Liver (tissue), 8 donors: ENCODE measurements at regions not wholly inside any gene's neighbourhood (a gene's known extent, or its start where the extent isn't known, plus 50 kb on each side); places are given as distances from the start of the nearest gene placed in this dataset.

Source experiments
- DNase-seq: peaks from one replicate; pipeline ENCODE4 v3.0.0-alpha.2; 2017; ENCODE audit warnings: low spot score
- H3K27ac ChIP-seq, 2 donors: one replicate each; pipeline ENCODE4 v1.7.0; 2013; ENCODE audit warnings: inconsistent platforms in 2 of 2, low read length in 2 of 2, control low read depth in 1 of 2, low read depth in 1 of 2, mild to moderate bottlenecking in 1 of 2
- H3K27me3 ChIP-seq, 4 donors: one replicate each; pipeline versions ENCODE4 v1.6.1 to v1.7.0; 2013; ENCODE audit warnings: low read length in 3 of 4, inconsistent platforms in 1 of 4, mild to moderate bottlenecking in 1 of 4, moderate library complexity in 1 of 4; ENCODE audit not compliant: control insufficient read depth in 4 of 4, insufficient read depth in 4 of 4
- H3K36me3 ChIP-seq, 4 donors: one replicate each; pipeline versions ENCODE4 v1.6.1 to v1.7.0; 2013; ENCODE audit warnings: low read length in 3 of 4, mild to moderate bottlenecking in 3 of 4, low read depth in 1 of 4, moderate library complexity in 1 of 4; ENCODE audit not compliant: control insufficient read depth in 4 of 4, insufficient read depth in 3 of 4
- H3K4me1 ChIP-seq, 4 donors: one replicate each; pipeline versions ENCODE4 v1.6.1 to v1.7.0; 2013; ENCODE audit warnings: low read length in 3 of 4, mild to moderate bottlenecking in 3 of 4, moderate library complexity in 1 of 4; ENCODE audit not compliant: control insufficient read depth in 4 of 4, insufficient read depth in 4 of 4
- H3K4me3 ChIP-seq, 3 donors: one replicate each; pipeline versions ENCODE4 v1.6.1 to v1.7.0; 2013; ENCODE audit warnings: low read length in 3 of 3, control low read depth in 1 of 3, low read depth in 1 of 3, mild to moderate bottlenecking in 1 of 3
- H3K9ac ChIP-seq, 2 donors: one replicate each; pipeline ENCODE4 v1.7.0; 2013; ENCODE audit warnings: low read length in 2 of 2, mild to moderate bottlenecking in 2 of 2, moderate library complexity in 2 of 2, control low read depth in 1 of 2, low read depth in 1 of 2
- H3K9me3 ChIP-seq, 4 donors: one replicate each; pipeline versions ENCODE4 v1.6.1 to v1.7.0; 2013; ENCODE audit warnings: low read length in 3 of 4; ENCODE audit not compliant: control insufficient read depth in 4 of 4
- CTCF ChIP-seq: fragments of 150-350 bp; IDR thresholded peaks from 2 replicates; pipeline ENCODE4 v1.5.1; 2017; ENCODE audit warnings: improper control_type of control experiment, low read depth, low read length; ENCODE audit not compliant: missing input control
- EGR1 ChIP-seq, 2 donors: IDR thresholded peaks; 2 replicates each; pipeline ENCODE4 v1.6.1; 2016 to 2018; ENCODE audit warnings: antibody characterized with exemption in 2 of 2, low read depth in 2 of 2
- FOXA1 ChIP-seq: IDR thresholded peaks from 2 replicates; pipeline ENCODE4 v1.6.1; 2016; ENCODE audit warnings: antibody characterized with exemption
- FOXA2 ChIP-seq: IDR thresholded peaks from 2 replicates; pipeline ENCODE4 v1.6.1; 2016; ENCODE audit warnings: antibody characterized with exemption
- MAX ChIP-seq: IDR thresholded peaks from 2 replicates; pipeline ENCODE4 v1.6.1; 2016; ENCODE audit warnings: antibody characterized with exemption
- NR2F2 ChIP-seq: IDR thresholded peaks from 2 replicates; pipeline ENCODE4 v1.6.1; 2016; ENCODE audit warnings: antibody characterized with exemption
- RAD21 ChIP-seq, 2 donors: IDR thresholded peaks; 2 replicates each; pipeline ENCODE4 v1.6.1; 2016; ENCODE audit warnings: antibody characterized with exemption in 2 of 2, mild to moderate bottlenecking in 2 of 2
- REST ChIP-seq: IDR thresholded peaks from 2 replicates; pipeline ENCODE4 v1.6.1; 2016; ENCODE audit warnings: antibody characterized with exemption, mild to moderate bottlenecking
- SP1 ChIP-seq: IDR thresholded peaks from 2 replicates; pipeline ENCODE4 v1.6.1; 2018; ENCODE audit warnings: antibody characterized with exemption, mild to moderate bottlenecking
- TAF1 ChIP-seq: conservative IDR thresholded peaks from 2 replicates; pipeline ENCODE4 v1.6.1; 2016; ENCODE audit warnings: antibody characterized with exemption, mild to moderate bottlenecking
- ZBTB33 ChIP-seq: IDR thresholded peaks from 2 replicates; pipeline ENCODE4 v1.6.1; 2016; ENCODE audit warnings: antibody characterized with exemption
- WGBS: extraction: QIAGEN DNeasy Blood & Tissue Kit; methylation state at CpG from one replicate; pipeline ENCODE4 v1.1.7; 2013; 5-methylcytosine and 5-hydroxymethylcytosine counted together
- donor health status: healthy.
- donor health status: healthy.
- donor health status: healthy.
- donor health status: healthy.
- donor health status: healthy.

- no peak overlapping the region for H3K27ac ChIP-seq
- H3K4me1 ChIP-seq: no peaks in the 10 kb centered on the region
- peak; percentile 51 for DNase-seq
- H3K9ac ChIP-seq: no peak overlapping the region
- no peaks in the 10 kb centered on the region for H3K9me3 ChIP-seq
- WGBS: 53% methylated on average over 7 of the region's 7 CpGs
- H3K4me3 ChIP-seq: no peak overlapping the region
- TF ChIP-seq NR2F2 (no peak), FOXA2 (no peak)
- no peaks in the 10 kb centered on the region for H3K36me3 ChIP-seq
- no peaks in the 10 kb centered on the region for H3K27me3 ChIP-seq
Observed at GRCh38 chr14:96938946-96939345, 141.8 kb downstream of the VRK1 start.

GRCh38 chr14:96940009-96940408, 142.8 kb downstream of the VRK1 start:
- WGBS: 26% methylated on average over 3 of the region's 3 CpGs
- H3K27ac ChIP-seq: no peak overlapping the region
- H3K9me3 ChIP-seq: no peaks in the 10 kb centered on the region
- H3K4me3 ChIP-seq: no peak overlapping the region
- no peak overlapping the region for H3K9ac ChIP-seq
- TF ChIP-seq ZBTB33: no peak
- TF ChIP-seq REST: peak; percentile 79
- no peak for TF ChIP-seq TAF1
- DNase-seq: no peak
- no peaks in the 10 kb centered on the region for H3K4me1 ChIP-seq
- H3K36me3 ChIP-seq: no peaks in the 10 kb centered on the region
- no peaks in the 10 kb centered on the region for H3K27me3 ChIP-seq

GRCh38 chr14:96944297-96944696, 147.1 kb downstream of the VRK1 start:
- TF ChIP-seq TAF1: no peak
- TF ChIP-seq SP1: no peak
- no peak for TF ChIP-seq NR2F2
- no peak for TF ChIP-seq EGR1 (IDR thresholded peaks at IDR 0.05; ENCODE audit: low read depth in 2 of 2)
- TF ChIP-seq MAX: no peak
- 68% methylated on average over 6 of the region's 6 CpGs for WGBS
- DNase-seq: no peak
- no peaks in the 10 kb centered on the region for H3K4me1 ChIP-seq
- H3K36me3 ChIP-seq: no peaks in the 10 kb centered on the region
- no peaks in the 10 kb centered on the region for H3K9me3 ChIP-seq
- H3K4me3 ChIP-seq: no peak overlapping the region
- no peaks in the 10 kb centered on the region for H3K27me3 ChIP-seq
- no peak overlapping the region for H3K9ac ChIP-seq
- H3K27ac ChIP-seq: no peak overlapping the region

GRCh38 chr14:96945721-96946120, 148.5 kb downstream of the VRK1 start:
- Histone ChIP-seq H3K9ac (no peak overlapping the region), H3K27ac (no peak overlapping the region), H3K4me1 (no peaks in the 10 kb centered on the region), H3K9me3 (no peaks in the 10 kb centered on the region), H3K36me3 (no peaks in the 10 kb centered on the region), H3K27me3 (no peaks in the 10 kb centered on the region), H3K4me3 (no peak overlapping the region)
- 82% methylated on average over 7 of the region's 7 CpGs for WGBS
- no peak for DNase-seq
- TF ChIP-seq FOXA1 (no peak), RAD21 (IDR thresholded peaks at IDR 0.05) (no peak), CTCF (no peak), TAF1 (no peak), MAX (no peak), FOXA2 (no peak), SP1 (no peak), EGR1 (IDR thresholded peaks at IDR 0.05; ENCODE audit: low read depth in 2 of 2) (no peak), REST (no peak)
